H9 (cell line): ENCODE measurements at regions not wholly inside any gene's neighbourhood (a gene's known extent, or its start where the extent isn't known, plus 50 kb on each side); places are given as distances from the start of the nearest gene placed in this dataset.

Experiments
- DNase-seq: peaks from one replicate; pipeline ENCODE4 v3.0.0-alpha.2; 2017
- H2AFZ ChIP-seq: one replicate; pipeline ENCODE4 v1.6.1; 2013; ENCODE audit warnings: mild to moderate bottlenecking, low read length, control low read depth, moderate library complexity
- H2AK5ac ChIP-seq: 2 replicates; pipeline ENCODE4 v1.6.1; 2013; ENCODE audit warnings: low read length, control low read depth, mixed read lengths; ENCODE audit not compliant: insufficient read length
- H2BK120ac ChIP-seq: one replicate; pipeline ENCODE4 v1.6.1; 2013; ENCODE audit warnings: low read depth, mild to moderate bottlenecking, low read length, control low read depth, inconsistent platforms; ENCODE audit not compliant: poor library complexity, severe bottlenecking
- H2BK12ac ChIP-seq: 2 replicates; pipeline ENCODE4 v1.6.1; 2013; ENCODE audit warnings: low read length, control low read depth, mixed read lengths, low read depth; ENCODE audit not compliant: insufficient read length
- H2BK15ac ChIP-seq: 2 replicates; pipeline ENCODE4 v1.6.1; 2013; ENCODE audit warnings: low read depth, low read length, control low read depth
- H2BK20ac ChIP-seq: one replicate; pipeline ENCODE4 v1.6.1; 2013; ENCODE audit warnings: low read depth, mild to moderate bottlenecking, low read length, control low read depth, inconsistent platforms; ENCODE audit not compliant: poor library complexity, severe bottlenecking
- H2BK5ac ChIP-seq: 2 replicates; pipeline ENCODE4 v1.6.1; 2013; ENCODE audit warnings: low read length, control low read depth, mixed read lengths; ENCODE audit not compliant: insufficient read length
- H3K14ac ChIP-seq: 2 replicates; pipeline ENCODE4 v1.6.1; 2013; ENCODE audit warnings: low read length, control low read depth; ENCODE audit not compliant: insufficient read depth
- H3K18ac ChIP-seq: 2 replicates; pipeline ENCODE4 v1.6.1; 2013; ENCODE audit warnings: low read depth, mild to moderate bottlenecking, mixed read lengths, low read length, control low read depth; ENCODE audit not compliant: insufficient read length
- H3K23ac ChIP-seq: 2 replicates; pipeline ENCODE4 v1.6.1; 2013; ENCODE audit warnings: low read length, control low read depth, mixed read lengths, low read depth; ENCODE audit not compliant: insufficient read length
- H3K23me2 ChIP-seq: 2 replicates; pipeline ENCODE4 v1.6.1; 2013; ENCODE audit warnings: low read depth, mild to moderate bottlenecking, mixed read lengths, low read length, control low read depth; ENCODE audit not compliant: insufficient read length, poor library complexity, severe bottlenecking
- H3K27ac ChIP-seq: 2 replicates; pipeline ENCODE4 v1.5.1; 2013; ENCODE audit warnings: low read length, control low read depth, mixed read lengths, low read depth; ENCODE audit not compliant: insufficient read length
- H3K27me3 ChIP-seq: 2 replicates; pipeline ENCODE4 v1.6.1; 2013; ENCODE audit warnings: low read length, control low read depth, inconsistent platforms; ENCODE audit not compliant: insufficient read depth
- H3K4ac ChIP-seq: 2 replicates; pipeline ENCODE4 v1.6.1; 2013; ENCODE audit warnings: low read depth, mild to moderate bottlenecking, control low read depth, inconsistent platforms, low read length, moderate library complexity
- H3K4me1 ChIP-seq: 2 replicates; pipeline ENCODE4 v1.6.1; 2013; ENCODE audit warnings: low read length, control low read depth, inconsistent platforms; ENCODE audit not compliant: insufficient read depth
- H3K4me2 ChIP-seq: 2 replicates; pipeline ENCODE4 v1.6.1; 2013; ENCODE audit warnings: low read length, control low read depth, mixed read lengths; ENCODE audit not compliant: insufficient read length, insufficient read depth
- H3K56ac ChIP-seq: 2 replicates; pipeline ENCODE4 v1.6.1; 2013; ENCODE audit warnings: low read depth, mild to moderate bottlenecking, mixed read lengths, low read length, control low read depth; ENCODE audit not compliant: insufficient read length
- H3K79me1 ChIP-seq: 2 replicates; pipeline ENCODE4 v1.6.1; 2013; ENCODE audit warnings: low read depth, mild to moderate bottlenecking, moderate library complexity, low read length, control low read depth, inconsistent platforms; ENCODE audit not compliant: insufficient read depth, poor library complexity, severe bottlenecking
- H3K79me2 ChIP-seq: 2 replicates; pipeline ENCODE4 v1.6.1; 2013; ENCODE audit warnings: low read length, control low read depth, inconsistent platforms; ENCODE audit not compliant: insufficient read depth
- H3K9ac ChIP-seq: 2 replicates; pipeline ENCODE4 v1.6.1; 2013; ENCODE audit warnings: low read length, control low read depth, mixed read lengths; ENCODE audit not compliant: insufficient read length; ENCODE audit errors: extremely low read depth
- H3K9me3 ChIP-seq: one replicate; pipeline ENCODE4 v1.6.1; 2013; ENCODE audit warnings: low read depth, low read length, inconsistent platforms; ENCODE audit not compliant: control insufficient read depth
- H3T11ph ChIP-seq: one replicate; pipeline ENCODE4 v1.6.1; 2013; ENCODE audit warnings: mild to moderate bottlenecking, low read length, control low read depth, inconsistent platforms
- H4K20me1 ChIP-seq: one replicate; pipeline ENCODE4 v1.6.1; 2013; ENCODE audit not compliant: control insufficient read depth, insufficient read length, insufficient read depth
- H4K5ac ChIP-seq: 2 replicates; pipeline ENCODE4 v1.6.1; 2013; ENCODE audit warnings: low read depth, mild to moderate bottlenecking, mixed read lengths, low read length, control low read depth; ENCODE audit not compliant: insufficient read length
- H4K8ac ChIP-seq: replicated peaks from 2 replicates; pipeline ENCODE4 v1.6.1; 2013; ENCODE audit warnings: low read length, control low read depth, mixed read lengths, low read depth; ENCODE audit not compliant: insufficient read length
- H4K91ac ChIP-seq: 2 replicates; pipeline ENCODE4 v1.6.1; 2013; ENCODE audit warnings: low read depth, mild to moderate bottlenecking, moderate library complexity, mixed read lengths, low read length, control low read depth; ENCODE audit not compliant: insufficient read length
- H3K27ac Mint-ChIP-seq, 3 experiments: 2 replicates in 2 of 3; 3 replicates in 1 of 3; pipeline ENCODE4 v1.8.0; 2020 to 2021; ENCODE audit warnings: mixed read lengths in 3 of 3, mild to moderate bottlenecking in 1 of 3, moderate library complexity in 1 of 3
- H3K27me3 Mint-ChIP-seq: 2 replicates; pipeline ENCODE4 v1.8.0; 2021; ENCODE audit warnings: low read depth, mild to moderate bottlenecking, moderate library complexity, mixed read lengths
- H3K36me3 Mint-ChIP-seq, 3 experiments: 2 replicates in 2 of 3; 3 replicates in 1 of 3; pipeline ENCODE4 v1.8.0; 2020 to 2021; ENCODE audit warnings: low read depth in 3 of 3, mixed read lengths in 3 of 3; ENCODE audit not compliant: insufficient read depth in 1 of 3
- H3K4me1 Mint-ChIP-seq, 2 experiments: 2 replicates each; pipeline ENCODE4 v1.8.0; 2020; ENCODE audit warnings: mixed read lengths in 2 of 2
- H3K4me3 Mint-ChIP-seq, 2 experiments: 2 replicates in 1 of 2; 3 replicates in 1 of 2; pipeline ENCODE4 v1.8.0; 2020 to 2021; ENCODE audit warnings: mild to moderate bottlenecking in 2 of 2, mixed read lengths in 2 of 2, moderate library complexity in 1 of 2
- H3K9me3 Mint-ChIP-seq, 2 experiments: 2 replicates in 1 of 2; 3 replicates in 1 of 2; pipeline ENCODE4 v1.8.0; 2020; ENCODE audit warnings: mild to moderate bottlenecking in 2 of 2, mixed read lengths in 2 of 2, moderate library complexity in 1 of 2
- CTCF ChIP-seq: fragments of 200-600 bp; sonication (generic); conservative IDR thresholded peaks from 3 replicates; pipeline ENCODE4 v1.8.0; 2021; ENCODE audit warnings: antibody characterized with exemption, mild to moderate bottlenecking
- WGBS: extraction: QIAGEN DNeasy Blood & Tissue Kit; methylation state at CpG from one replicate; pipeline ENCODE4 v1.1.7; 2013; ENCODE audit warnings: missing lambda C conversion rate, low lambda C conversion rate, mixed read lengths; ENCODE audit not compliant: insufficient read length; ENCODE audit errors: extremely low coverage; 5-methylcytosine and 5-hydroxymethylcytosine counted together

GRCh38 chr7:91342346-91342745 is 78.1 kb downstream of the FZD1 start:
- no peak overlapping the region for H3K23ac ChIP-seq
- H3K56ac ChIP-seq: no peak overlapping the region
- no peak overlapping the region for H4K5ac ChIP-seq
- no peak overlapping the region for H2BK12ac ChIP-seq
- H3K27me3 ChIP-seq: no peaks in the 10 kb centered on the region
- H2BK15ac ChIP-seq: no peak overlapping the region
- no peak overlapping the region for H3K14ac ChIP-seq
- H2AFZ ChIP-seq: no peak overlapping the region
- no peaks in the 10 kb centered on the region for H3K9me3 ChIP-seq
- no peaks in the 10 kb centered on the region for H3K36me3 Mint-ChIP-seq
- H3K9me3 Mint-ChIP-seq: peaks cover 0 to 3% of the 10 kb centered on the region in 2 experiments; a peak in 1 of 5 replicates
- no peak for TF ChIP-seq CTCF
- no peak overlapping the region for H3K27ac ChIP-seq
- H3T11ph ChIP-seq: no peak overlapping the region
- no peaks in the 10 kb centered on the region for H3K79me2 ChIP-seq
- no peak overlapping the region for H4K91ac ChIP-seq
- no peak overlapping the region for H3K18ac ChIP-seq
- no peak for DNase-seq
- H3K27ac Mint-ChIP-seq: no peak overlapping the region
- no CpG with 5 or more reads among the region's 9 CpGs for WGBS
- no peak overlapping the region for H4K8ac ChIP-seq
- H3K4ac ChIP-seq: no peak overlapping the region
- no peak overlapping the region for H3K4me2 ChIP-seq
- H2BK120ac ChIP-seq: no peak overlapping the region
- H3K23me2 ChIP-seq: no peaks in the 10 kb centered on the region
- no peaks in the 10 kb centered on the region for H4K20me1 ChIP-seq
- H2BK20ac ChIP-seq: no peak overlapping the region
- no peak overlapping the region for H3K9ac ChIP-seq
- peaks cover 81% of the 10 kb centered on the region for H3K27me3 Mint-ChIP-seq
- H2BK5ac ChIP-seq: no peak overlapping the region
- H3K4me1 Mint-ChIP-seq: 0 out of 4 replicates have a peak, but pooled peaks cover 0 to 4% of the 10 kb centered on the region in 2 experiments
- H3K4me3 Mint-ChIP-seq: no peak overlapping the region
- H2AK5ac ChIP-seq: no peak overlapping the region
- H3K4me1 ChIP-seq: no peaks in the 10 kb centered on the region
- no peaks in the 10 kb centered on the region for H3K79me1 ChIP-seq
